Vagina (tissue), 2 donors: ENCODE measurements at regions not wholly inside any gene's neighbourhood (a gene's known extent, or its start where the extent isn't known, plus 50 kb on each side); places are given as distances from the start of the nearest gene placed in this dataset.

Experiments used
- CTCF ChIP-seq, 3 experiments: fragments of 450-650 bp in 2 of 3; fragments of 200-600 bp in 1 of 3; sonication (generic) in 1 of 3; IDR thresholded peaks; one replicate each; pipeline ENCODE4 v1.5.1; 2017 to 2019; ENCODE audit warnings: antibody characterized with exemption in 3 of 3, mild to moderate bottlenecking in 2 of 3, moderate library complexity in 2 of 3
- POLR2A ChIP-seq, 2 donors: fragments of 450-650 bp; IDR thresholded peaks; one replicate each; pipeline ENCODE4 v1.6.1; 2017; ENCODE audit warnings: antibody characterized with exemption in 2 of 2, mild to moderate bottlenecking in 2 of 2, moderate library complexity in 2 of 2

GRCh38 chr2:182664212-182664611 is 51.8 kb upstream of the DNAJC10 start:
- TF ChIP-seq CTCF (IDR thresholded peaks at IDR 0.05) (no peak), POLR2A (IDR thresholded peaks at IDR 0.05) (no peak)
